Chondrocyte (in vitro differentiated cells): ENCODE measurements at regions not wholly inside any gene's neighbourhood (a gene's known extent, or its start where the extent isn't known, plus 50 kb on each side); places are given as distances from the start of the nearest gene placed in this dataset.

Source experiments
- DNase-seq: peaks from one replicate; pipeline ENCODE4 v3.0.0; 2021; ENCODE audit warnings: mixed read lengths, low spot score
- H3K27ac Mint-ChIP-seq: one replicate; pipeline ENCODE4 v1.8.0; 2021; ENCODE audit warnings: mild to moderate bottlenecking, moderate library complexity, mixed read lengths; ENCODE audit not compliant: unreplicated experiment
- H3K27me3 Mint-ChIP-seq: 2 replicates; pipeline ENCODE4 v1.8.0; 2021; ENCODE audit warnings: low read depth, mixed read lengths
- H3K36me3 Mint-ChIP-seq: 2 replicates; pipeline ENCODE4 v1.8.0; 2021; ENCODE audit warnings: low read depth, mixed read lengths
- H3K4me1 Mint-ChIP-seq: 2 replicates; pipeline ENCODE4 v1.8.0; 2021; ENCODE audit warnings: low read depth, mild to moderate bottlenecking, mixed read lengths
- H3K4me3 Mint-ChIP-seq: one replicate; pipeline ENCODE4 v1.8.0; 2021; ENCODE audit warnings: mild to moderate bottlenecking, moderate library complexity, mixed read lengths; ENCODE audit not compliant: unreplicated experiment
- H3K9me3 Mint-ChIP-seq: 2 replicates; pipeline ENCODE4 v1.8.0; 2021; ENCODE audit warnings: low read depth, mixed read lengths
- TF ChIP-seq, protein P1 (sequence below): fragments of 200-600 bp; sonication (generic); IDR thresholded peaks from 2 replicates; pipeline ENCODE4 v1.5.0; 2021; ENCODE audit warnings: antibody characterized with exemption, mild to moderate bottlenecking, moderate library complexity

DNA sequence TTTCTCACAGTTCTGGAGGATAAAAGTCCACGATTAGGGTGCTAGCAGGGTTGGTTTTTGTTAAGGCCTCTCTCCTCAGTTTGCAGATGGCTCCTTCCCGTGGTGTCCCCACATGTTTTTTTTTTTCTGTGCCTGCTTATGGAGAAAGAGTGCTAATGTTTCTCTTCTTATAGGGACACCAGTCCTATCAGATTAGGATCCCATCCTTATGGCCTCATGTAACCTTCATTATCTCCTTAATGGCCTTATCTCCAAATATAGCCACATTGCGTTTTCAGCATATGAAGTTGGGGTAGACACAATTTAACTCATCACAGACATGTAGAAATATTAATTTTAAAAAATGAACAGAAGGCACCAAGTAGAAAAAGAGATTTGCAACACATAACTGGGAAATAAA is 755.7 kb upstream of the CELF4 start:
- no peaks in the 10 kb centered on the region for H3K4me1 Mint-ChIP-seq
- no peak overlapping the region for H3K27ac Mint-ChIP-seq
- no peak for DNase-seq
- no peaks in the 10 kb centered on the region for H3K27me3 Mint-ChIP-seq
- TF ChIP-seq, protein P1, sequence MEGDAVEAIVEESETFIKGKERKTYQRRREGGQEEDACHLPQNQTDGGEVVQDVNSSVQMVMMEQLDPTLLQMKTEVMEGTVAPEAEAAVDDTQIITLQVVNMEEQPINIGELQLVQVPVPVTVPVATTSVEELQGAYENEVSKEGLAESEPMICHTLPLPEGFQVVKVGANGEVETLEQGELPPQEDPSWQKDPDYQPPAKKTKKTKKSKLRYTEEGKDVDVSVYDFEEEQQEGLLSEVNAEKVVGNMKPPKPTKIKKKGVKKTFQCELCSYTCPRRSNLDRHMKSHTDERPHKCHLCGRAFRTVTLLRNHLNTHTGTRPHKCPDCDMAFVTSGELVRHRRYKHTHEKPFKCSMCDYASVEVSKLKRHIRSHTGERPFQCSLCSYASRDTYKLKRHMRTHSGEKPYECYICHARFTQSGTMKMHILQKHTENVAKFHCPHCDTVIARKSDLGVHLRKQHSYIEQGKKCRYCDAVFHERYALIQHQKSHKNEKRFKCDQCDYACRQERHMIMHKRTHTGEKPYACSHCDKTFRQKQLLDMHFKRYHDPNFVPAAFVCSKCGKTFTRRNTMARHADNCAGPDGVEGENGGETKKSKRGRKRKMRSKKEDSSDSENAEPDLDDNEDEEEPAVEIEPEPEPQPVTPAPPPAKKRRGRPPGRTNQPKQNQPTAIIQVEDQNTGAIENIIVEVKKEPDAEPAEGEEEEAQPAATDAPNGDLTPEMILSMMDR = no peak
- peaks cover 11% of the 10 kb centered on the region for H3K9me3 Mint-ChIP-seq
- H3K4me3 Mint-ChIP-seq = no peak overlapping the region
- H3K36me3 Mint-ChIP-seq = no peaks in the 10 kb centered on the region

DNA sequence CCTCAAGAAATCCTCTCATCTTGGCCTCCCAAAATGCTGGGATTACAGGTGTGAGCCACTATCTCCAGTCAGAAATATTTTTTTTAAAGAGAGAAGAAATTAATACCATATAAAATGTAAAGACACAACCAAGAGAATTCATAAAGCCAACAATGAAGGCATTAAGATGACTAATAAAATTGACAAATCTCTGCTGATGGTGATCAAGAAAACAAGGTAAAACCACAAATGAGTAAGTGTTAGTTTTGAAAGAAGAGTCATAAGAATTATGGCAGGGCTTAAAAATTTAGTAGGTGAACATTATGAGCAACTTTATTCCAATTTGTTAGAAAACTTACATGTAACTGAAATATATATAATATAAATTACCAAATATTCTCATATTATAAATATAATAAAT is 752.8 kb upstream of the CELF4 start:
- TF ChIP-seq, protein P1 = no peak
- no peak for DNase-seq
- no peak overlapping the region for H3K27ac Mint-ChIP-seq
- no peak overlapping the region for H3K4me3 Mint-ChIP-seq
- H3K4me1 Mint-ChIP-seq = no peaks in the 10 kb centered on the region
- H3K9me3 Mint-ChIP-seq = peaks cover 11% of the 10 kb centered on the region
- no peaks in the 10 kb centered on the region for H3K36me3 Mint-ChIP-seq
- H3K27me3 Mint-ChIP-seq = peaks cover 2% of the 10 kb centered on the region

DNA sequence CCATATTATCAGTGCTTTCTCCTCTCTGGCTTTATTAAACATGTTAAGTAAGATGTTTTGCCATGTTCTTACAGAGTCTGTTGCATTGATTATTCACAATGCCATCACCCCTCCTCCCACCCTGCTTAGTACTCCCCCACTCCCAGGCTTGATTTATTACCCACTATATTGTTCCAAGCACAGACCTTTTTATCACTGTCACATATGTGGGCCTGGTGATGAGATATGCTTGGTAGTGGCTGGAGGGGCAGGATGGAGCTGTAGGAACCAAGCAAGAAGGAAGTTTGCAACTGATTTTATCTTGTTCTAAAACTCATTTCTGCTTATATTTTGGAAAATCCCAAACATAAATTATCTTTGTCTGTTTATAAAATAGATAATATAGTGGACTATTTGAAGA is 748.2 kb upstream of the CELF4 start:
- H3K27me3 Mint-ChIP-seq = peaks cover 2% of the 10 kb centered on the region
- no peaks in the 10 kb centered on the region for H3K36me3 Mint-ChIP-seq
- no peaks in the 10 kb centered on the region for H3K9me3 Mint-ChIP-seq
- TF ChIP-seq, protein P1 = no peak
- H3K27ac Mint-ChIP-seq = no peak overlapping the region
- DNase-seq = no peak
- H3K4me1 Mint-ChIP-seq = no peaks in the 10 kb centered on the region
- H3K4me3 Mint-ChIP-seq = no peak overlapping the region

DNA sequence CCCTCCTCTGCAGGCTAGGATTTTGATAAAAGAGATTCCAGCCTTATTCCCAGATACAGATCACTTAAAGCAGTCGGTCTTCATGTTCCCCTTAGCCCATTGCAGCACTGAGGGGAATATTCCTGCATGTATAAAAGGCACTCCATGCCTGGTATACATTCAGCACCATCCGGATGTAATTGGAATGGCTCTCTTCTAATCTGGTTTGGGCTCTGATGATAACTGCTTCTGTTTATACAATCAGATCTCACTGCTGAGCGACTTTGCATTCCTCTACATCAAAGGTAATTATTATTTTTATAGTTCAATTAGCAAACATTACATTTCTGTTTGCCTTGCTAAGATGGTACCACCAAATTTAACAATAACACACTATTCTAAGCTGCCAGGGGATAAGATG is 746.9 kb upstream of the CELF4 start:
- Mint-ChIP-seq H3K27ac (no peak overlapping the region), H3K9me3 (no peaks in the 10 kb centered on the region), H3K36me3 (no peaks in the 10 kb centered on the region), H3K4me3 (no peak overlapping the region), H3K27me3 (peaks cover 2% of the 10 kb centered on the region), H3K4me1 (no peaks in the 10 kb centered on the region)
- DNase-seq = no peak
- TF ChIP-seq, protein P1 = no peak

DNA sequence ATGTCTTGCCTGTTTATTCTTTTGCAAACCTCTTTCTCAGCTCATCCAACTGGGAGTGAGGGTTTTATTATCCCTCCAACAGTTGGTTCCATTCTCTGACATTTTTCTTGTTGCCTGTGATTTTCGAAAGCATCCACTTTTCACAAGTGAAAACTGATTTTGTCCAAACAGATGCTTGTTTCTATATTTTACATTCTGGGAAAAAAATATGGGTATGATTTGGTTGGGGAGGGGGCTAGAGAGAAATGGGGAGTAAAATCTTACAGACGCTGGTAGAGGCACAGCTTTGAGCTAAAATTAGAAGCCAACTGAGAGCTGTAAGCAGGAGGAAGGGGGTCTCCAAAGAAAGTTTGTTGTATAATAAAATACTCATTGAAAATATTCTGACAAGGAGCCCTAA is 745.3 kb upstream of the CELF4 start:
- no peak overlapping the region for H3K4me3 Mint-ChIP-seq
- H3K27me3 Mint-ChIP-seq = peaks cover 2% of the 10 kb centered on the region
- TF ChIP-seq, protein P1 = no peak
- DNase-seq = no peak
- no peaks in the 10 kb centered on the region for H3K36me3 Mint-ChIP-seq
- no peaks in the 10 kb centered on the region for H3K4me1 Mint-ChIP-seq
- no peak overlapping the region for H3K27ac Mint-ChIP-seq
- H3K9me3 Mint-ChIP-seq = no peaks in the 10 kb centered on the region
